Loucy (cell line): ENCODE measurements at regions not wholly inside any gene's neighbourhood (a gene's known extent, or its start where the extent isn't known, plus 50 kb on each side); places are given as distances from the start of the nearest gene placed in this dataset.

Source experiments
- EZH2phosphoT487 ChIP-seq: fragments of 200-600 bp; IDR thresholded peaks from 2 replicates; pipeline ENCODE4 v1.6.1; 2018; ENCODE audit warnings: antibody characterized with exemption, mild to moderate bottlenecking, moderate library complexity, borderline replicate concordance
- TF ChIP-seq, protein P1 (sequence below): fragments of 200-600 bp; sonication (generic); conservative IDR thresholded peaks from 2 replicates; pipeline ENCODE4 v1.5.1; 2014; ENCODE audit warnings: mild to moderate bottlenecking, antibody characterized with exemption, low read length

DNA sequence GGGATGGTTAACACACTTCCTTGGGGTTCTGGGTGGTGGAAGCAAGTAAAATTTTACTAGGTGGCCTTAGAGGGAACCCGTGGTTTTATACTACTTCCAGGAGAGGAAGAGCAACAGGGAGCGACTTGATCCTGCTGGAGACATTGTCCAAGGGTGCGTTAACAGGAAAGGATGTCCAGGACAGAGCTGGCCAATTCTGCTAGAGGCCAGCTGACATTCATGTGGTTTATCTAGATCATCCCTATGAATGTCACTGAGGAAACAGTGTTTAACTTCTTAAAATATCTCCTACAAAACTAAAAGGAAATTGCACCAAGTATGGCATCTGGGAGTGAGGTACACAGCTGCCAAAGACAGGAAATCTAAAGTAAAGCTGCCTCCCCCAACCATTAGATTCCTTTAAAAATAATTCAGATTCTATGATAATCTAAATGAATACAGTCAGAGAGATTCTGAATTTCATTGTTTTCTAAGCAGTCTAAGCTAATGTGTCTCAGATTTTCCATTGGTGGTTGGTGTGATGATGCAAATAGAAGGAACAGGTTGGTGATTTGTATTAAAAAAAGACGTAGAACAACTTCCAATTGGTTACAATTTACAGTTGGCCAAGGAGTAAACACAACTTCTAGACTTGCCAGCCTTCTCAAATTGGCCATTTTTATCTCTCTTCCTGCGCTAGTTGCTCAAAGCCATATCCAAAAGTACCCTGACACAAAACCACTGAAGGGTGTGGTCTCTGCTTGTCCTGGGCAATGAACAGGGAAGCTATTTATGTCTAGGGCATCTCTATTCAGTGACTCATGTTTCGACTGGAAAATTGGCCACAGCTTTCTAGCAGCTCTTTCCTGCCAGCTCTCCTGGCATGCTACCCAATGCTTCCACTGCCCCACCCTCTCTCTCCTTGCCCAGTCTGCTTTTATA lies 574.7 kb upstream of the MEF2C start:
- TF ChIP-seq, protein P1, sequence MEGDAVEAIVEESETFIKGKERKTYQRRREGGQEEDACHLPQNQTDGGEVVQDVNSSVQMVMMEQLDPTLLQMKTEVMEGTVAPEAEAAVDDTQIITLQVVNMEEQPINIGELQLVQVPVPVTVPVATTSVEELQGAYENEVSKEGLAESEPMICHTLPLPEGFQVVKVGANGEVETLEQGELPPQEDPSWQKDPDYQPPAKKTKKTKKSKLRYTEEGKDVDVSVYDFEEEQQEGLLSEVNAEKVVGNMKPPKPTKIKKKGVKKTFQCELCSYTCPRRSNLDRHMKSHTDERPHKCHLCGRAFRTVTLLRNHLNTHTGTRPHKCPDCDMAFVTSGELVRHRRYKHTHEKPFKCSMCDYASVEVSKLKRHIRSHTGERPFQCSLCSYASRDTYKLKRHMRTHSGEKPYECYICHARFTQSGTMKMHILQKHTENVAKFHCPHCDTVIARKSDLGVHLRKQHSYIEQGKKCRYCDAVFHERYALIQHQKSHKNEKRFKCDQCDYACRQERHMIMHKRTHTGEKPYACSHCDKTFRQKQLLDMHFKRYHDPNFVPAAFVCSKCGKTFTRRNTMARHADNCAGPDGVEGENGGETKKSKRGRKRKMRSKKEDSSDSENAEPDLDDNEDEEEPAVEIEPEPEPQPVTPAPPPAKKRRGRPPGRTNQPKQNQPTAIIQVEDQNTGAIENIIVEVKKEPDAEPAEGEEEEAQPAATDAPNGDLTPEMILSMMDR: no peak
- TF ChIP-seq EZH2phosphoT487: no peak
